ENCODE measurements at regions not wholly inside any gene's neighbourhood (a gene's known extent, or its start where the extent isn't known, plus 50 kb on each side); places are given as distances from the start of the nearest gene placed in this dataset.

DNA sequence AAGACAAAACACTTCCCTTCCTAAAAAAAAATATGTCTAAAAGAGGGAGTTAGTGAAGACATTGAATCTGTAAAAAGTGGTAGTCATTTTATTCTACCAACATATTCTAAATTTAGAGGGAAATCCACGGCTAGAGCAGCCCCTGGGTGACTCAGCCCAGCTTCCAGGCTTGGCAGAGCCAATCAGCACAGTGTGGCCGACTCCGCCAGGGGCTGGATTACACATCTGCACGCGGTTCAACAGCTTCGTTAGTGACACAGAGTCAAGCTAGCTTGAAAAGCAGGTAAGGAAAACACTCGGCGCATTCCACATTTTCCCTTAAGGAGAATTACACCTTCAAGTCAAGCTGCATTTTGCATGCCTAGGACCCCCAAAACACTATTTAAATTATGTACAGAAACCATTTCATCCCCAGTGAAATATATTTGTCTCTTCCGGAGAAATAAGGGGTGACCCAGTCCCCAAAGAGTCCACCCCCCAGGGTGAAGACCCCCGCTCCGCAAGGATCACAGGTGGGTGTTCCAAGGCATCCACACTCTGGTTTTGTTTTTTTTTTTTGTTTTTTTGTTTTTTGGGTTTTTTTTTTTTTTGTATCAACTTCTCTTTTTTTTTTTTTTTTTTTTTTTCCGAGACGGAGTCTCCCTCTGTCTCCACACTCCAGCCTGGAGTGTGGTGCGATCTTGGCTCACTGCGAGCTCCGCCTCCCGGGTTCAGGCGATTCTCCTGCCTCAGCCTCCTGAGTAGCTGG lies 58.4 kb upstream of the ARID1B start:
- H3K27me3 ChIP-seq (replicated peaks; ENCODE audit: insufficient read depth): no peaks in the 10 kb centered on the region
- WGBS: 89% methylated on average over 18 of the region's 18 CpGs
- H3K27ac ChIP-seq: peak overlapping the region; percentile 90 to 95
- no peaks in the 10 kb centered on the region for H3K9me3 ChIP-seq
- TF ChIP-seq CTCF (IDR thresholded peaks at IDR 0.05): no peak
- TF ChIP-seq POLR2AphosphoS5 (IDR thresholded peaks at IDR 0.05): no peak
- no peak for TF ChIP-seq POLR2A (IDR thresholded peaks at IDR 0.05)
- H3K36me3 ChIP-seq: no peaks in the 10 kb centered on the region
- H3K4me1 ChIP-seq (replicated peaks): peaks cover 15% of the 10 kb centered on the region
- DNase-seq (ENCODE audit: low spot score): no peak
- intact Hi-C loops (cut with DNase I): no loop called here
- H3K4me3 ChIP-seq: no peak overlapping the region

DNA sequence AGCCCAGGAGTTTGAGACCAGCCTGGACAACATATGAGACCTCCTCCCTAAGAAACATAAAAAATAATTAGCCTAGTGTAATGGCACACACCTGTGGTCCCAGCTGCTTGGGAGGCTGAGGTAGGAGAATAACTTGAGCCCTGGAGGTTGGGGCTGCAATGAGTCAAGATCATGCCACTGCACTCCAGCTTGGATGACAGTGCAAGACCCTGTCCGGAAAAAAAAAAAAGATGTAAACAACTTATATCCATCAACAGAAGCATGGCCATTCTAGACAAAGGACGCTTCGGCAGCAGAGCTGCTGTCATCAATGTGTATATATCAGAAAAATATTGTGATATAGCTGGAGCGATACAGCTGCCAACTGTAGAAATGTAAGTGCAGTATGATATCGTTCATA lies 59.6 kb upstream of the ARID1B start:
- WGBS: 89% methylated on average over 5 of the region's 5 CpGs
- no peak for DNase-seq (ENCODE audit: low spot score)

GRCh38 chr6:156715839-156716238 lies 61.3 kb upstream of the ARID1B start:
- Histone ChIP-seq H3K4me3 (no peak overlapping the region), H3K36me3 (no peaks in the 10 kb centered on the region), H3K9me3 (no peaks in the 10 kb centered on the region), H3K27ac (no peak overlapping the region), H3K27me3 (replicated peaks; ENCODE audit: insufficient read depth) (no peaks in the 10 kb centered on the region), H3K4me1 (replicated peaks) (peaks cover 9% of the 10 kb centered on the region)
- no peak for DNase-seq (ENCODE audit: low spot score)
- intact Hi-C loops (cut with DNase I): no loop called here
- no peak for TF ChIP-seq POLR2AphosphoS5 (IDR thresholded peaks at IDR 0.05)
- TF ChIP-seq CTCF (IDR thresholded peaks at IDR 0.05): no peak
- no peak for TF ChIP-seq POLR2A (IDR thresholded peaks at IDR 0.05)
- 77% methylated on average over 5 of the region's 5 CpGs for WGBS

More for the DNA sequence above, 59.6 kb upstream of the ARID1B start:
- Histone ChIP-seq H3K27ac (no peak overlapping the region), H3K27me3 (replicated peaks; ENCODE audit: insufficient read depth) (no peaks in the 10 kb centered on the region), H3K4me3 (no peak overlapping the region), H3K36me3 (no peaks in the 10 kb centered on the region), H3K9me3 (no peaks in the 10 kb centered on the region), H3K4me1 (replicated peaks) (peaks cover 15% of the 10 kb centered on the region)
- intact Hi-C loops (cut with DNase I): no loop called here
- TF ChIP-seq POLR2AphosphoS5 (IDR thresholded peaks at IDR 0.05) (no peak), POLR2A (IDR thresholded peaks at IDR 0.05) (no peak), CTCF (IDR thresholded peaks at IDR 0.05) (no peak)

DNA sequence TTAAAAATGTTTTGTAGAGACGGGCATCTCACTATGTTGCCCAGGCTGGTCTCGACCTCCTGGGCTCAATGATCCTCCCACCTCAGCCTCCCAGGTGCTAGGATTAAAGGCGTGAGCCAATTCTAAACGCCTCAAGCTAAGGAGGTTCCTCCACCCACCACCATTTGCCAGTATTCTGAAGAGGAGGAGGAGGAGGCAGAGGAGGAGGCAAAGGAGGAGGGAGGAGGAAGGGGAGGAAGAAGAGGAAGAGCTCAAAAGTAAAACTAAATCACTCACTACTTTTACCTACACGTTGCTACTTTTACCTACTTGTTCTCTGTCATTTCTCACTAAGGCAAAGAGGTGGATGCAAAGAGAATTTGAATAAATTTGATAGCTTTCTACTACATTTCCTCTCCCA lies 63.6 kb upstream of the ARID1B start:
- DNase-seq (ENCODE audit: low spot score): no peak
- Histone ChIP-seq H3K27ac (no peak overlapping the region), H3K27me3 (replicated peaks; ENCODE audit: insufficient read depth) (no peaks in the 10 kb centered on the region), H3K9me3 (no peaks in the 10 kb centered on the region), H3K4me1 (replicated peaks) (no peaks in the 10 kb centered on the region), H3K36me3 (no peaks in the 10 kb centered on the region), H3K4me3 (no peak overlapping the region)
- TF ChIP-seq POLR2AphosphoS5 (IDR thresholded peaks at IDR 0.05) (no peak), CTCF (IDR thresholded peaks at IDR 0.05) (no peak), POLR2A (IDR thresholded peaks at IDR 0.05) (no peak)
- WGBS: 82% methylated on average over 5 of the region's 5 CpGs
- intact Hi-C loops (cut with DNase I): no loop called here

- WGBS: 52% methylated on average over 4 of the region's 4 CpGs
- no peak for DNase-seq (ENCODE audit: low spot score)
- Histone ChIP-seq H3K27me3 (replicated peaks; ENCODE audit: insufficient read depth) (no peaks in the 10 kb centered on the region), H3K27ac (no peak overlapping the region), H3K9me3 (no peaks in the 10 kb centered on the region), H3K4me1 (replicated peaks) (no peaks in the 10 kb centered on the region), H3K36me3 (no peaks in the 10 kb centered on the region), H3K4me3 (no peak overlapping the region)
- TF ChIP-seq CTCF (IDR thresholded peaks at IDR 0.05): no peak
- no peak for TF ChIP-seq POLR2AphosphoS5 (IDR thresholded peaks at IDR 0.05)
- no peak for TF ChIP-seq POLR2A (IDR thresholded peaks at IDR 0.05)
- intact Hi-C loops (cut with DNase I): no loop called here
Measured at GRCh38 chr6:156710479-156710878, 66.7 kb upstream of the ARID1B start.

All from prostate gland (tissue), 2 donors.